ELR (cell line): ENCODE measurements at regions not wholly inside any gene's neighbourhood (a gene's known extent, or its start where the extent isn't known, plus 50 kb on each side); places are given as distances from the start of the nearest gene placed in this dataset.
"Not testable (repeated sequence)": the region's sequence is repeated elsewhere in the genome, so short reads cannot be mapped to it uniquely, and the experiment has no call there.

Experiments
- DNase-seq: peaks from one replicate; pipeline ENCODE4 v3.0.0-alpha.2; 2015; ENCODE audit warnings: low read depth

- no peak for DNase-seq
These were observed 103.1 kb upstream of the LYZL2 start for GRCh38 chr10:30732671-30733070.

- DNase-seq = no peak
These were observed 102.4 kb upstream of the LYZL2 start for GRCh38 chr10:30731963-30732362.

DNA sequence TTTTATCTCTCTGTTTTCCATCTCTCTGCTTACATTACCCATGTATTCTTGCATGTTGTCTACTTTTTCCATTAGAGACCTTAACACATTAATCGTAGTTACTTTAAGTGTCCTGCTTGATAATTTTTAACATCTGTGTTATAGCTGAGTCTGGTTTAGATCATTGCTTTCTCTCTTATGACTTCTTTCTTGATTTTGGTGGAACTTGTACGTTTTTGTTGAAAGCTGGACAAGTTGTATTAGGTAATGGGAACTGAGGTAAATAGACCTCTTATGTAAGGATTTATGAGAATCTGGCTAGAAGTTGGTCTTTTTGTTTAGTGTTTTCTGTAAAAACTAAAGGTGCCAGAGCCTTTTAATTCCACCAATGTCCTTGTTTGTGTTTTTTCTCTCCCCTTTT, 100.8 kb upstream of the LYZL2 start:
- DNase-seq = no peak

- DNase-seq = no peak
These were observed 99.2 kb upstream of the LYZL2 start for GRCh38 chr10:30728766-30729165.

- no peak for DNase-seq
These were observed 98.6 kb upstream of the LYZL2 start for GRCh38 chr10:30728127-30728526.

DNA sequence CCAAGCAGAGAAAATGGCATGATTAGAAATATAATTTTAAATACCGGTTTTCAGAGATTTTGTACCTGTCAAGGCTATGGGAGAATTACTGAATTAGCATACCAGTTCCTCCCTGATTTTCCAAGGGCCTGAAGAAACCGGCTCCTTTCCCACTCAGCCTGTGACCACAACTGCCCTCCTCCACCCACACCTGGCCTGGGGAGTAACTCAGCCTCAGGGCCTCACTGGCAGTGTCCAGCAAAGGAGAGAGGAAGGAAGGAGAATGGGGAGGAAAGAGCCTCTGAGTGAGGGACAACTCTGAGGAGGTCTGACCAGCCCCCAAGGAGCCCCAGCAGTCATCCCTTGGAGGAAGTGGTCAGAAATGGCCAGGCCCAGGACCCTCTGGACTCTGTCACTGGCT, 98.0 kb upstream of the LYZL2 start:
- DNase-seq = no peak

GRCh38 chr10:30726783-30727414, 97.3 kb upstream of the LYZL2 start:
- DNase-seq = peak; percentile 68

GRCh38 chr10:30725661-30726060, 96.1 kb upstream of the LYZL2 start:
- no peak for DNase-seq

DNA sequence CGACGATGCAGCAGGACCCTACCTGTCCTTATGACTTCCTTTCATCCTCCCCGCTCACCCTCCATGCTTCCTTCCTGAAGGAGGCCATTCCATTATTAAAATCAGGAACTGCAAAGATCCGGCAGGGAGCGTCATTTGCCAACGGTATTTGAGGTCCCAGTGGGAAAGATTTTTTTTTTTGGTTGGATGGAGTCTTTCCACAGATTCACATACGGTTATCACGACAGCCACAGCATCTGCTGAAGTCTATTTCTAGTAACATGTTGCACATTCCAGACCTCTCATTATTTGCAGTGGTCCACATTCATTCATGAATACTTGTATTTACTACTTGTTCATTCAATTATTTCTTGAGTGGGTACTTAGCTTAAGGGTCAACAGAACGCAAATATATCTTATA, 94.7 kb upstream of the LYZL2 start:
- DNase-seq = no peak

DNA sequence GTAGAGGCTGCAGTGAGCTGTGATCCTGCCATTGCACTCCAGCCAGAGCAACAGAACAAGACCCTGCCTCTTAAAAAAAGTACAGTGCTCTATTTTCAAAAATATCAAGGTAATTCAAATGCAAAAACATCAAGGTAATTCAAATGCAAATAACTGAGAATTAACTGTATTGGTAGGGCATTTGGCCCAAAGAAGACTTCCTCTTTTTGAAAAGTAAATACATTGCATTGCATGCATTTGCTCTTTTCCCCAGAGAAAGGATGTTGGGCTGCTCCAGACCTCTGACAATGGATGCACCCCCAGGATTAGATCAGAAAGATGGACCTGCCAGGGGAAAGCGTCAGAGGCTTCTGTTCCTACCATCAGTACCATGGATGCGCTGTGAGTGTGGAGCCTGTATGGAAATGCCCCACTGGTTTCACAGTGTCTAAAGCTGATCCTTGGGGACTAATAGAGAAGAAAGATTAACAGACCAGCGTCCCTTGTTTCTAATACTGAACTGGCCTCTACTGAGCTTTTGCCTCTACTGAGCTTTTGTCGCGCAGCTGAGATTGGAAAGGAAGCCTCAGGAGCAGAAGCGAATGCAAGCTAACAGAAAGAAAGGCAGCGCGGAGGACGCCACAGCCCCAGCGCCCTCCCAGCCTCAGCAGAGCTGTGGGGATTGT, 93.5 kb upstream of the LYZL2 start:
- no peak for DNase-seq

DNA sequence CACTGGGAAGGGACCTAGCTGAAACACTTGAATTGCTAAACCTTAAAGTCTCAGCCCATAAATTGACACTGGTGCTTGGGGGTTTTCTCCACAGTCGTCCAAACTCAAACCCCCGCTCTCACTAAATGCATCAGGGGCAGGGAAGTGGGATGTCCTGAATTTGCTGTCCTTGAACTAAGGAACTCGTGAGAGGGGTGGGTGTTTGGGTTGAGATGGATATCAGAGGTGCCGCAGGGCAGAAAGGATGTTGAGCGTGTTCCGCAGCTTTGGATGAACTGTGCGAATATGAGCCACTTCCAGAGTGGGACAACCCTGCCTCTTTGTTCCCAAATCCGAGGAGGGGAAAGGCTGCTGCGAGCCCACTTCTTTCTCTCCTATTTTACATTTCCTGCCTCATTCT, 90.3 kb upstream of the LYZL2 start:
- peak; percentile 12 for DNase-seq

DNA sequence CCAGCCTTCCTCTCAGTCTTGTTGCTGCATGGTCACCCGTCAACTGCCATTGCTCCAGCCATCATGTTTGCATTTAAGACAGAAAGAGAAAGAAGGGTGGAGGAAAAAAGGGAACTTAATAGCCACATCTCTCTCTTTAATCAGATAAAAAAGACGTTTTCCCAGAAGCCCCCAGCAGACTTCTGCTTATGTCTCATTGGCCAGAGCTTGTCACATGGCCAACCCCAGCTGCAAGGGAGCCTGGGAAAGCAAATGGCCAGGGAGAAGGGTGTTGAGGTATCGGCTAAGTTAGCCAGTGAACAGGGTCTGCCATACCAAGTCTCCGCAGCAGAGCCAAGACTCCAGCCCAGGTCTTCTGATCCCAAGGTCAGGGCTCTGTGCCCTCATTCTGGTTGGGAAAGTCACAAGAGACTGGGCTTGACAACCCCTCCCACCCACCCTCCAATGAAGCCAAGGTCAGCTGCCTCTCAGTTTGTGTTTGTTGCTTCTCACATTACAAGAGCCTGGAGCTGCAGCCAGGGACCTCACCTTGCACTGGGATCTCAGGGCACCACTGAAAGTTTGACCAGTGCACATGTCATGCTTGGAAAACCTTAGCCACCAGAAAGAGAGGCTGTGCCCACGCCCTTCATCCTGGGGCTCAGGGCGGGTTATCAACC, 80.3 kb upstream of the LYZL2 start:
- DNase-seq = no peak

- no peak for DNase-seq
These were observed 79.7 kb upstream of the LYZL2 start for GRCh38 chr10:30709229-30709628.

DNA sequence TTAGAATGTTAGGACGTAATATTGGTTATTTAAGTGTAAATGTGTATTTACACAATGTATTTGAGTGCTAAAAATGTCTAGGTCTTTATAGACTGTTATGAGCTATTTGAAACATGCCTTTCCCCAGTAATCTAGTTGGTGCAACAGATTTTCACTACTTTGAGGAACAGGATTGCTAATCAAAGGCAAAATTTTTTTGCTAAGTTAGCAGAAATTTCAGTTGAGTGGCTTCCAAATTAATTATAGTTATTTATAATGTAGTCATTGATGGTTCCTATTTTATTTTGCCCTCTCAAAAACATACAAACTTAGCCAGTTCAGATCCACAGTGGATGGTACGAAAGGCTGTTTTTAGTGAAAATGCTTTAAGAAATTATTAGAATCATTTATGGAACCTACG, 78.7 kb upstream of the LYZL2 start:
- no peak for DNase-seq

- DNase-seq = not testable (repeated sequence)
These were observed 76.6 kb upstream of the LYZL2 start for GRCh38 chr10:30706189-30706588.

DNA sequence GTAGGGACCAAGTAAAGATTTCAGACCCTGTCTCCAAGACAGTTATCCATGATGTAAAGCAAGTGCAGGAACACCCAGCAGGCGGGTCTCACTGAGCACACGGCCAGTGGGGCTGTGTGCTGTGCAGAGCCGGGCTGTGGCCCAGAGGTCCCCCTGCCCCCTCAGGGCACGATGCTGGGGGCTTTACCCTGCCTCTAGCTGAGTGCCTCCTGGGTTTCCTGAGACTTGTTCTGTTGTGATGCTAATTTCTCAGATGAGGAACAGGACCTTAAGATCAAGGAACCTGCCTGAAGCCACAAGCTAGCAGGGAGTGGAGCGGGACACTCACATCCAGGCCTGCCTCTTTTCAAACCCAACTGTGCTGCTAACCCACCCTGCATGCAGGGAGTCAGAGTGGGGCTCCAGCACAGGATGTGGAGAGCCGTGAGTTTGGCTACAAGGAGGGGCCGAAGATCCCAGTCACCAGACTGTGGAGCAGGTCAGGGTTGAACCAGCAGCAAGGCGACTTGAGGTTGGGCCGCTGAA, 76.1 kb upstream of the LYZL2 start:
- no peak for DNase-seq

DNA sequence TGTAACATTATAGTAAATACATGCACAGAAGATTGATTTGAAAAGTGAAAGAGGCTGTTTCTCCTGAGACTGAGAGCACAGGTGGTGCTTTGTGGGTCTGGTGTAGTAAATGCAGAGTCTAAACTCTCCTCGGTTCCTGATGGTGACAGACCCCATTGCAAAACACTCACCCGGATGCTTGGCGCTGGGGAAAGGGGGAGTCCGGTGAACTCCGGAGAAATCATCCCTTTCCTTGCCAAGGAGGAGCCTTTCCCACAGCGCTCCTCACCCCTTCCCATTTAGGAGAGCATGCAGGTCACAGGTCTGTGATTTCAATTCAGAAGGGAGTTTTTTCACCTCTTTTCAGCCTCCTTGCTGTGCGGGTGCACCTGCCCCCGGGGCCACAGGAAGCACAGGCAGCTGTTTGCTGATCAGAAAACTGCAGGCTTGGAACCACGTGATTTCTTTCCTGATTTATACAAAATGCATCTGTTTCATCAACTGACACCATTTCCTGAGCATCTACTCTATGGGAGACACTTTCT, 75.6 kb upstream of the LYZL2 start:
- no peak for DNase-seq

DNA sequence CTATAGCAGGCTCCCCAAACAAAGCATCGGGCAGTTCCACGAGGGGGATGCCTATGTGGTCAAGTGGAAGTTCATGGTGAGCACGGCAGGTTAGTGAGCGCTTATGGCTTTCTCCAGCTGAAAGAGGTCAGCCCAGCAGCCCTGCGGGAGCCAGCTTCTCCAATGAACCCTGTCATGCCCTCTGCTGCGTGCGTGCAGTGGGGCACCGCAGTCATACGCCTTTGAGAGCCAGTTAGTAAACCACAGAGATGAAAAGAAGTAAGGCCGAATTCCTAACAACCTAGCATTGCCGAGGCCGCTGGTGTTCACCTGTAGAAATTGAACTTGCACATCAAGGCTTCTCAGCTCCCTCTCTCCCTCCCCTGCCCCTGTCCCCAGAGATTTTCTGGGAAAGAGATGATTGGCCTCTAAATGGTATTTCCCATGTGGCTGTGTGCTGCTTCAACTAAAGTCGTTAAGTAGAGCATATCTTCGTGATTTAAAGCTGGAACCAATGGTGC, 75.1 kb upstream of the LYZL2 start:
- DNase-seq = not testable (repeated sequence)

DNA sequence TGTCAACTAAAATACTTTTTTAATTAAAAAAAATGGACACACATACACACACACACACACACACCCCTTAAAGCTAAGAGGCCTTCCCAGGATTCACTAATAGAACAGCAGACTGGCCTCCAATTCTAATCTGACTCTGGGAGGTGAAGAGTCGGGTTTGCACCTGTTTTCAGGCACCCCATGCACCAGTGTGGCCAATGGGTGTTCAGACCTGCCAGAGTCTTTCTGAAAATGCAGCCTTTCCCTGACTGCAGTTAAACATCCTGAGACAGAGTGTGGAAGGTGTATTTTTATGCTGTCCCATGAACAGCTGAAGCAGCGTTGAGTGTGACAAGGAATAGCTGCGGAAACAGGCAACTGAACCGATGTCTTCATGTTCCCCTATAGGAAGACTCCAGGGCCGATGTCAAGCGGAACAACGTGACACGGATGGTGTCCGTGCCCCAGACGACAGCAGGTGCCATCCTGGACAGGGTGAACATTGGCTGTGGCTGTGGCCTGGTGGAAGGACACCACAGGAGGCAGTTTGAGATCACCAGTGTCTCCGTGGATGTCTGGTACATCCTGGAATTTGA, 74.6 kb upstream of the LYZL2 start:
- DNase-seq = no peak

DNA sequence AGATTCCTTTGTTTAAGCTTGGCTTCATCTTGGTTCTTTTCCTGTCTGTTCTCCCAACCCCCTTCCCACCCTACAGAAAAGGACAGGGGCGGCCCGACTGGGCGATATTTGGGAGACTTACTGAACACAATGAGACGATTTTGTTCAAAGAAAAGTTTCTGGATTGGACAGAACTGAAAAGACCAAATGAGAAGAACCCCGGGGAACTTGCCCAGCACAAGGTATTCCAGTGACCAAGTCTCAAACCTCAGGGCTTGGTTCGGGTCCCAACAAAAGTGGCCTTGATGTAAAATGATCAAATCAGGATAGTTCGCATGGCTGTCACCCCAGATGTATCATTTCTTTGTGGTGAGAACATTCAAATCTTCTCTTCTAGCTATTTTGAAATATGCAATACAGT, 73.9 kb upstream of the LYZL2 start:
- not testable (repeated sequence) for DNase-seq

DNA sequence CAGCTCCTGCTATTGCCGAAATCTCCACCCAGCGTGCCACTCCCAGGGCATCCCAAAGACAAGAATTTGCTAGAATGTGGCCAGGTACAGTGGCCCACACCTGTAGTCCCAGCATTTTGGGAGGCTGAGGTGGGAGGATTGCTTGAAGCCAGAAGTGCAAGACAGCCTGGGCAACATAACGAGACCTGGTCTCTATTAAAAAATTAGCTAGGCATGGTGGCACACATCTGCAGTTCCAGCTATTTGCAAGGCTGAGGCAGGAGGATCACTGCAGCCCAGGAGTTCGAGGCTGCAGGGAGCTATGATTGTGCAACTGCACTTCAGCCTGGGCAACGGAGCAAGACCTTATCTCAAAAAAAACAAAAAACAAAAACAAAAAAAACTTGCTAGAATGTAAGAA, 73.3 kb upstream of the LYZL2 start:
- DNase-seq = no peak

DNA sequence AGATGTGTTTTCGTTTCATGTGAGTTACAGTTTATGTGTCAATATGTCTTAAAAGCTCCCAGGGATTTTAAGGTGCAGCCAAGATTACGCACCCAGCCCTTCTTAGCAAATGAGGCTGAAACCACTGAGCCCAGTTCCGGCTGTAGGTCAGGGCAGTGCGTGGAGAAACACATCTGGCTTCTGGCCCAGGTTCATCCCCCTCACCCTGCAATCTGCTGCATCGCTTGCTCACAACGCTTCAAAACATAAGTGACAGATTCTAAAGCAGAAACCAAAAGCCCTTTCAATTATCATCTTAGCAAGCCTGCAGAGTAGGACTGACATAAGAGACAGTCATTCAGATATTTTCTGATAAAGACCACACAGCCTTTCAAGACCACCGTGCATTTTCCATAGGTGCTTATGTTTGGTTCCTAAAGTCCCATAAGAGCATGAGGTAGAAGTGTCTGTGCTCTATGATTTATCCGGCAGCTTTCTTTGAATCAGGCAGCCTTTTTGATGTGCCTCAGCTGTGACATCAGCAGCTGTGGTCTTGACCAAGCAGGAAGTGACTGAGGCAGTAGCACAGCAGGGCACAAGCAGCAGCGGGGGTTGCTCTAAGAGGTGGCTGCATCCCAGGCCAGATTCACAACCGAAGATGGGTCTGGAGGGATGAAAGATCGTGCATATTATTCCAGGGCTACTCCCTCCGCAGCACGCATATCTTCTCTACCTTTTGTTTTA, 72.1 kb upstream of the LYZL2 start:
- peak; percentile 72 for DNase-seq
